K562 (cell line): ENCODE measurements at regions not wholly inside any gene's neighbourhood (a gene's known extent, or its start where the extent isn't known, plus 50 kb on each side); places are given as distances from the start of the nearest gene placed in this dataset.
"Not testable (repeated sequence)": the region's sequence is repeated elsewhere in the genome, so short reads cannot be mapped to it uniquely, and the experiment has no call there.

Experiments used
- ATAC-seq: fragments of 200-7000 bp; cut with Tn5 transposase; 3 replicates; pipeline ENCODE4 v1.9.1; 2020; ENCODE audit warnings: moderate library complexity
- BruUV-seq: library from RNA; stranded (reverse); fragments of 400-500 nt; replicated peaks from 2 replicates; lab custom pipeline; 2021; lab: Mats Ljungman, UMichigan
- CTCF ChIA-PET: fragments of 300-600 bp; formaldehyde crosslinking; extraction: SDS; loops from one replicate; lab custom pipeline; 2021; ENCODE audit warnings: low intra/inter-chr PET ratio; lab: Yijun Ruan, JAX
- POLR2A ChIA-PET: fragments of 300-600, 350-650 bp; sonication (Branson Sonifier 250); formaldehyde crosslinking; extraction: SDS; loops from one replicate; lab custom pipeline; 2021; ENCODE audit warnings: antibody characterized with exemption, inconsistent platforms; lab: Yijun Ruan, JAX
- DNase-seq, 4 experiments: peaks; one replicate each; pipeline versions ENCODE4 v3.0.0 to v3.0.0-alpha.2; 2011 to 2018; ENCODE audit warnings: low spot score in 3 of 4, mixed read lengths in 3 of 4; ENCODE audit errors: extremely low read depth in 1 of 4
- FAIRE-seq: peaks from 2 replicates; lab custom pipeline; 2011; peaks lifted over from hg19 to GRCh38; lab: Jason Lieb, UNC
- H2AFZ ChIP-seq: 2 replicates; pipeline ENCODE4 v1.6.0; 2011; ENCODE audit warnings: low read depth, low read length, control low read depth, inconsistent platforms
- H3K27ac ChIP-seq: fragments of 200-600 bp; 3 replicates; pipeline ENCODE4 v1.8.0; 2011; ENCODE audit warnings: low read depth, mild to moderate bottlenecking, control low read depth, inconsistent platforms, low read length, moderate library complexity, mixed read lengths; ENCODE audit errors: extremely low read depth
- H3K27me3 ChIP-seq, 2 experiments: fragments of 300-600 bp in 1 of 2; 2 replicates in 1 of 2; 3 replicates in 1 of 2; pipeline versions ENCODE4 v1.6.0 to v1.8.0; 2011; ENCODE audit warnings: inconsistent platforms in 2 of 2, low read length in 2 of 2, mild to moderate bottlenecking in 1 of 2, mixed read lengths in 1 of 2, moderate library complexity in 1 of 2; ENCODE audit not compliant: control insufficient read depth in 2 of 2, insufficient read depth in 2 of 2
- H3K36me3 ChIP-seq: fragments of 300-600 bp; 3 replicates; pipeline ENCODE4 v1.8.0; 2011; ENCODE audit warnings: mild to moderate bottlenecking, low read length, inconsistent platforms; ENCODE audit not compliant: control insufficient read depth, insufficient read depth
- H3K4me1 ChIP-seq, 2 experiments: fragments of 200-600 bp in 1 of 2; replicated peaks in 1 of 2; 2 replicates in 1 of 2; 3 replicates in 1 of 2; pipeline versions ENCODE4 v1.5.1 to v1.8.0; 2011; ENCODE audit warnings: inconsistent platforms in 2 of 2, low read length in 2 of 2, mild to moderate bottlenecking in 1 of 2, mixed read lengths in 1 of 2, moderate library complexity in 1 of 2; ENCODE audit not compliant: control insufficient read depth in 2 of 2, insufficient read depth in 2 of 2
- H3K4me2 ChIP-seq: 2 replicates; pipeline ENCODE4 v1.6.1; 2011; ENCODE audit warnings: low read length, control low read depth, inconsistent platforms, mixed read lengths; ENCODE audit not compliant: insufficient read depth
- H3K4me3 ChIP-seq: fragments of 200-600 bp; sonication (generic), shearing (Covaris generic); 2 replicates; pipeline ENCODE4 v1.5.1; 2016; ENCODE audit warnings: control low read depth, inconsistent platforms
- H3K79me2 ChIP-seq: fragments of 200-600 bp; 3 replicates; pipeline ENCODE4 v1.8.0; 2011; ENCODE audit warnings: low read length, inconsistent platforms; ENCODE audit not compliant: control insufficient read depth, insufficient read depth
- H3K9ac ChIP-seq, 2 experiments: 2 replicates each; pipeline versions ENCODE4 v1.6.0 to v1.6.1; 2011; ENCODE audit warnings: low read depth in 2 of 2, low read length in 2 of 2, control low read depth in 1 of 2, inconsistent platforms in 1 of 2, mild to moderate bottlenecking in 1 of 2, mixed read lengths in 1 of 2; ENCODE audit not compliant: insufficient read depth in 1 of 2
- H3K9me1 ChIP-seq: one replicate; pipeline ENCODE4 v1.6.0; 2011; ENCODE audit warnings: inconsistent platforms, mild to moderate bottlenecking, low read length, moderate library complexity; ENCODE audit not compliant: control insufficient read depth, insufficient read depth
- H3K9me3 ChIP-seq: replicated peaks from 2 replicates; pipeline ENCODE4 v1.5.1; 2011; ENCODE audit warnings: low read depth, low read length, inconsistent platforms; ENCODE audit not compliant: control insufficient read depth, insufficient read depth
- H4K20me1 ChIP-seq: replicated peaks from 2 replicates; pipeline ENCODE4 v1.6.1; 2011; ENCODE audit warnings: low read length, inconsistent platforms, mixed read lengths; ENCODE audit not compliant: control insufficient read depth, insufficient read depth
- BRF1 ChIP-seq: IDR thresholded peaks from 3 replicates; pipeline ENCODE4 v1.6.1; 2011; ENCODE audit warnings: borderline replicate concordance, mild to moderate bottlenecking; ENCODE audit not compliant: insufficient read length; ENCODE audit errors: extremely low read depth
- ESRRA ChIP-seq: fragments of 450-650 bp; IDR thresholded peaks from 2 replicates; pipeline ENCODE4 v1.6.1; 2014; ENCODE audit warnings: low read depth, mild to moderate bottlenecking, moderate library complexity, borderline replicate concordance
- RBM22 ChIP-seq: fragments of 200-400 bp; formaldehyde crosslinking; IDR thresholded peaks from 2 replicates; pipeline ENCODE4 v1.6.1; 2018; ENCODE audit warnings: low read length, low read depth; ENCODE audit not compliant: poor library complexity, severe bottlenecking
- U2AF2 ChIP-seq: fragments of 200-400 bp; formaldehyde crosslinking; optimal IDR thresholded peaks from 2 replicates; pipeline ENCODE3; 2017; ENCODE audit warnings: low read depth, mild to moderate bottlenecking, low read length
- YBX1 ChIP-seq: fragments of 450-650 bp; IDR thresholded peaks from 2 replicates; pipeline ENCODE4 v1.7.1; 2016; ENCODE audit warnings: mild to moderate bottlenecking
- YY1 ChIP-seq, 3 experiments: IDR thresholded peaks; 2 replicates each; pipeline ENCODE4 v1.6.1; 2011; ENCODE audit warnings: low read length in 2 of 3, mild to moderate bottlenecking in 2 of 3, moderate library complexity in 2 of 3, borderline replicate concordance in 1 of 3, control low read depth in 1 of 3, low read depth in 1 of 3; ENCODE audit not compliant: insufficient read depth in 3 of 3, insufficient replicate concordance in 2 of 3, control insufficient read depth in 1 of 3, insufficient read length in 1 of 3; ENCODE audit errors: extremely low read depth in 1 of 3
- ZBTB1 ChIP-seq: sonication (generic); formaldehyde crosslinking; IDR thresholded peaks from 2 replicates; pipeline ENCODE4 v1.8.1; 2023; ENCODE audit warnings: missing genetic modification reagents, low read depth, mild to moderate bottlenecking, borderline replicate concordance
- ZNF311 ChIP-seq: fragments of 250-450 bp; sonication (Bioruptor Pico); IDR thresholded peaks from 2 replicates; pipeline ENCODE4 v1.4.0; 2020; ENCODE audit warnings: mild to moderate bottlenecking, moderate library complexity
- WGBS: fragments of 100-300 bp; shearing (Covaris generic); methylation state at CpG from one replicate; pipeline ENCODE4 v1.1.6; 2016; ENCODE audit warnings: low coverage, mixed read lengths; ENCODE audit not compliant: insufficient coverage; ENCODE audit errors: missing lambda C conversion rate; 5-methylcytosine and 5-hydroxymethylcytosine counted together
- in situ Hi-C: fragments of 300-500 bp; cut with MboI; formaldehyde crosslinking; loops from 4 replicates; pipeline ENCODE4 v1.15.0; 2018; ENCODE audit warnings: inconsistent platforms, mixed read lengths
- intact Hi-C: fragments of 100-400 bp; cut with micrococcal nuclease; formaldehyde crosslinking; loops from 2 replicates; pipeline ENCODE4 v1.14.2; 2022
- TF ChIP-seq, protein P1 (sequence below): fragments of 450-650 bp; formaldehyde crosslinking; IDR thresholded peaks from 2 replicates; pipeline ENCODE4 v1.4.0; 2020; ENCODE audit warnings: mild to moderate bottlenecking, moderate library complexity

GRCh38 chr4:19187096-19187495 lies 1064.6 kb upstream of the SLIT2 start:
- H3K4me2 ChIP-seq = no peak overlapping the region
- no peak overlapping the region for H2AFZ ChIP-seq
- H3K27me3 ChIP-seq = no peaks in the 10 kb centered on the region
- no peaks in the 10 kb centered on the region for H4K20me1 ChIP-seq
- H3K36me3 ChIP-seq = no peaks in the 10 kb centered on the region
- intact Hi-C loops = no loop called here
- H3K9me3 ChIP-seq = no peaks in the 10 kb centered on the region
- ATAC-seq (no peak), DNase-seq (no peak), FAIRE-seq (no peak)
- H3K9me1 ChIP-seq = no peaks in the 10 kb centered on the region
- TF ChIP-seq ESRRA (no peak), U2AF2 (no peak), ZNF311 (no peak), YBX1 (no peak), YY1 (IDR thresholded peaks at IDR 0.05; ENCODE audit: borderline replicate concordance in 1 of 3, control insufficient read depth in 1 of 3, extremely low read depth in 1 of 3, insufficient read depth in 3 of 3, insufficient read length in 1 of 3, insufficient replicate concordance in 2 of 3, low read depth in 1 of 3, low read length in 2 of 3) (no peak), ZBTB1 (CRISPR knock-in tag) (no peak), RBM22 (no peak), BRF1 (no peak)
- TF ChIP-seq, protein P1, sequence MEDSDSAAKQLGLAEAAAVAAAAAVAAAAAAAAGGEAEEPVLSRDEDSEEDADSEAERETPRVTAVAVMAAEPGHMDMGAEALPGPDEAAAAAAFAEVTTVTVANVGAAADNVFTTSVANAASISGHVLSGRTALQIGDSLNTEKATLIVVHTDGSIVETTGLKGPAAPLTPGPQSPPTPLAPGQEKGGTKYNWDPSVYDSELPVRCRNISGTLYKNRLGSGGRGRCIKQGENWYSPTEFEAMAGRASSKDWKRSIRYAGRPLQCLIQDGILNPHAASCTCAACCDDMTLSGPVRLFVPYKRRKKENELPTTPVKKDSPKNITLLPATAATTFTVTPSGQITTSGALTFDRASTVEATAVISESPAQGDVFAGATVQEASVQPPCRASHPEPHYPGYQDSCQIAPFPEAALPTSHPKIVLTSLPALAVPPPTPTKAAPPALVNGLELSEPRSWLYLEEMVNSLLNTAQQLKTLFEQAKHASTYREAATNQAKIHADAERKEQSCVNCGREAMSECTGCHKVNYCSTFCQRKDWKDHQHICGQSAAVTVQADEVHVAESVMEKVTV (CRISPR knock-in tag) = no peak
- in situ Hi-C loops = no loop called here
- no peak overlapping the region for H3K9ac ChIP-seq
- 0% methylated on average over 2 of the region's 2 CpGs for WGBS
- ChIA-PET CTCF (no interaction called here), POLR2A (no interaction called here)
- H3K4me3 ChIP-seq = no peak overlapping the region
- no peaks in the 10 kb centered on the region for H3K4me1 ChIP-seq
- no peak overlapping the region for H3K27ac ChIP-seq
- H3K79me2 ChIP-seq = no peaks in the 10 kb centered on the region
- BruUV-seq = no TSS peak

GRCh38 chr4:19181631-19182030 lies 1070.1 kb upstream of the SLIT2 start:
- BruUV-seq, in situ Hi-C loops: not testable (repeated sequence)

More at GRCh38 chr4:19181631-19182030, 1070.1 kb upstream of the SLIT2 start:
- H3K79me2 ChIP-seq, H3K27me3 ChIP-seq, CTCF ChIA-PET, H3K4me1 ChIP-seq, H3K36me3 ChIP-seq, H3K4me2 ChIP-seq, intact Hi-C loops, H4K20me1 ChIP-seq, H3K4me3 ChIP-seq, H3K9me3 ChIP-seq, H3K9ac ChIP-seq, DNase-seq, H2AFZ ChIP-seq, H3K9me1 ChIP-seq, FAIRE-seq, H3K27ac ChIP-seq, ATAC-seq: not testable (repeated sequence)
- POLR2A ChIA-PET = interaction anchor here (0.7 kb wide), 1 partner anchor 958 kb away, joined by 3 read pairs; no protein-coding TSS in a partner anchor
